GM12892 (cell line): ENCODE measurements at regions not wholly inside any gene's neighbourhood (a gene's known extent, or its start where the extent isn't known, plus 50 kb on each side); places are given as distances from the start of the nearest gene placed in this dataset.

Experiments used
- POLR2A ChIP-seq: IDR thresholded peaks from 2 replicates; pipeline ENCODE4 v1.6.1; 2011; ENCODE audit warnings: low read depth, low read length, control low read depth
- POLR2AphosphoS5 ChIP-seq: IDR thresholded peaks from 2 replicates; pipeline ENCODE4 v1.6.1; 2011; ENCODE audit warnings: low read depth, low read length, control low read depth
- TAF1 ChIP-seq: IDR thresholded peaks from 2 replicates; pipeline ENCODE4 v1.6.1; 2011; ENCODE audit warnings: low read depth, mild to moderate bottlenecking, control low read depth, low read length, borderline replicate concordance

- TF ChIP-seq POLR2A, result no peak
- TF ChIP-seq TAF1, result no peak
- no peak for TF ChIP-seq POLR2AphosphoS5
These were observed 480.2 kb upstream of the PTPRD start for GRCh38 chr9:11092974-11093373.
